PFSK-1 (cell line): ENCODE measurements at regions not wholly inside any gene's neighbourhood (a gene's known extent, or its start where the extent isn't known, plus 50 kb on each side); places are given as distances from the start of the nearest gene placed in this dataset.

Experiments used
- POLR2AphosphoS5 ChIP-seq: IDR thresholded peaks from 2 replicates; pipeline ENCODE4 v1.6.1; 2012; ENCODE audit warnings: low read depth, mild to moderate bottlenecking, control low read depth, low read length, moderate library complexity
- SIN3A ChIP-seq: IDR thresholded peaks from 2 replicates; pipeline ENCODE4 v1.6.1; 2012; ENCODE audit warnings: mild to moderate bottlenecking, low read length, moderate library complexity, borderline replicate concordance; ENCODE audit not compliant: insufficient read depth
- TAF1 ChIP-seq: IDR thresholded peaks from 2 replicates; pipeline ENCODE4 v1.6.1; 2012; ENCODE audit warnings: low read length, control low read depth, borderline replicate concordance; ENCODE audit not compliant: insufficient read depth
- TF ChIP-seq, protein P1 (sequence below), 2 experiments: IDR thresholded peaks; 2 replicates each; pipeline versions ENCODE4 v1.6.1 to v1.8.0; 2011 to 2012; ENCODE audit warnings: low read depth in 2 of 2, low read length in 2 of 2, control low read depth in 1 of 2, inconsistent platforms in 1 of 2, mild to moderate bottlenecking in 1 of 2, moderate library complexity in 1 of 2; ENCODE audit not compliant: insufficient read depth in 1 of 2

GRCh38 chr14:97267509-97267908 lies 470.3 kb downstream of the VRK1 start:
- TF ChIP-seq, protein P1, sequence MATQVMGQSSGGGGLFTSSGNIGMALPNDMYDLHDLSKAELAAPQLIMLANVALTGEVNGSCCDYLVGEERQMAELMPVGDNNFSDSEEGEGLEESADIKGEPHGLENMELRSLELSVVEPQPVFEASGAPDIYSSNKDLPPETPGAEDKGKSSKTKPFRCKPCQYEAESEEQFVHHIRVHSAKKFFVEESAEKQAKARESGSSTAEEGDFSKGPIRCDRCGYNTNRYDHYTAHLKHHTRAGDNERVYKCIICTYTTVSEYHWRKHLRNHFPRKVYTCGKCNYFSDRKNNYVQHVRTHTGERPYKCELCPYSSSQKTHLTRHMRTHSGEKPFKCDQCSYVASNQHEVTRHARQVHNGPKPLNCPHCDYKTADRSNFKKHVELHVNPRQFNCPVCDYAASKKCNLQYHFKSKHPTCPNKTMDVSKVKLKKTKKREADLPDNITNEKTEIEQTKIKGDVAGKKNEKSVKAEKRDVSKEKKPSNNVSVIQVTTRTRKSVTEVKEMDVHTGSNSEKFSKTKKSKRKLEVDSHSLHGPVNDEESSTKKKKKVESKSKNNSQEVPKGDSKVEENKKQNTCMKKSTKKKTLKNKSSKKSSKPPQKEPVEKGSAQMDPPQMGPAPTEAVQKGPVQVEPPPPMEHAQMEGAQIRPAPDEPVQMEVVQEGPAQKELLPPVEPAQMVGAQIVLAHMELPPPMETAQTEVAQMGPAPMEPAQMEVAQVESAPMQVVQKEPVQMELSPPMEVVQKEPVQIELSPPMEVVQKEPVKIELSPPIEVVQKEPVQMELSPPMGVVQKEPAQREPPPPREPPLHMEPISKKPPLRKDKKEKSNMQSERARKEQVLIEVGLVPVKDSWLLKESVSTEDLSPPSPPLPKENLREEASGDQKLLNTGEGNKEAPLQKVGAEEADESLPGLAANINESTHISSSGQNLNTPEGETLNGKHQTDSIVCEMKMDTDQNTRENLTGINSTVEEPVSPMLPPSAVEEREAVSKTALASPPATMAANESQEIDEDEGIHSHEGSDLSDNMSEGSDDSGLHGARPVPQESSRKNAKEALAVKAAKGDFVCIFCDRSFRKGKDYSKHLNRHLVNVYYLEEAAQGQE (IDR thresholded peaks at IDR 0.05; ENCODE audit: insufficient read depth in 1 of 2, low read depth in 2 of 2, low read length in 2 of 2): no peak
- TF ChIP-seq POLR2AphosphoS5 (no peak), SIN3A (no peak), TAF1 (no peak)
